ENCODE measurements at regions not wholly inside any gene's neighbourhood (a gene's known extent, or its start where the extent isn't known, plus 50 kb on each side); places are given as distances from the start of the nearest gene placed in this dataset.

DNA sequence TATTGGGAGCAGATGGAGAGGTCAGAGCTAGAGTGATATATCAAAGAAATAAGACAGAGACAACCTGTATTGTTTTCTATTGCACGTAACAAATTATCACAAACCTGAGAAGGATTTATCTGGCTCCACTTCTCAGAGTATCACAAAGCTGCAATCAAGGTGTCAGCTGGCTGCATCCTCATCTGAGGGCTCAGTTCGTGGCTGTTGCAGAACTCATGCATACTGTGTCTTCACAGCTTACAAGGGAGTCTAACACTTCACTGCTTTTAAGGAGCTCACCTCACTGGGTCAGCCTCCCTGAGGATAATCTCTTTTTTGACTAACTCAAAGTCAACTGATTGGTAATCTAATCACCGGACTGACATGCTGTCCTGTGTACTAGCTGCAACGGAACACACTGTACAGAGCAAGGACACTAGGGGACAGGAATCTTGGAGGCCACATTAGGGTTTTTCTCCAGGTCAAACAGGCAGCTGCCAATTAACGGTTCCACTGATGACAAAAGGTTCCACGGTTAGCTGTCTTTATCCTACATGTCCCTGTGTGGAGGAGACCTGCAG lies 1006.8 kb upstream of the SEMA6D start:
- DNase-seq (ENCODE audit: low read depth), result no peak

GRCh38 chr15:46713045-46713444 lies 1004.3 kb upstream of the SEMA6D start:
- no peak for DNase-seq (ENCODE audit: low read depth)

GRCh38 chr15:46714950-46715349 lies 1002.4 kb upstream of the SEMA6D start:
- DNase-seq (ENCODE audit: low read depth), result no peak

DNA sequence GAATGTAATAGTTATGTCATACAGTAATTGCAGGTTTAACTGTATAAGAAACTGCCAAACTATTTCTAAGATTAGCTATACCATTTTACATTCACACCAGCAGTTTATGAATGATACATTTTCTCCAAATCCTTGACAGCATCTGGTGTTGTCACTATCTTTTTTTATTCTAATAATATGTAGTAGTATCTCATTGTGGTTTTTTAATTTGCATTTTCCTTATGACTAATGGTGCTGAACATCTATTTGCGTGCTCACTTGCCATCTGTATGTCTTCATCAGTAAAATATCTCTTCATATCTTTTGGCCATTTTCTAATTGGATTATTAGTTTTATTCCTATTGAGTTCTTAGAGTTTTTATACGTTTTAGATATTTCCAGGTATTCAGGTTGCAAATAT lies 994.0 kb upstream of the SEMA6D start:
- no peak for DNase-seq (ENCODE audit: low read depth)

- no peak for DNase-seq (ENCODE audit: low read depth)
Measured at GRCh38 chr15:46732060-46732459, 985.2 kb upstream of the SEMA6D start.

DNA sequence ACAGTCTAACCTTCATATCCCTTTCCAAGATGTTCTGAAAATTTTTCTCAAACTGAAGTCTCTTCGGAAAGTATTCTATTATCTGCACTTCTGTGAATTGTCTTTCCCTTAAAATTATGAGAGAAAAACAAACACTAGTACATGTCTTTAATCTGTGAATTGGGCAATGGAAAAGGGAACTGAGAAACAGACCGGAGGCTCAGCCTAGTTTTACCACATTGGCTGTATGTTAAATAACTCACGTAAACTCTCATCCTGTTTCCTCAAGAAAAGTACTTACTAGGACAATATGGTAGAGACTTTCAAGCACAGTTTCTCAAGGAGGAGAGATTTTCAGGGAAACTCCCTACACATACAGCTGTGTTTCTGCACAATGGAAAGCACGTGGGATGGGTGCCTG lies 982.2 kb upstream of the SEMA6D start:
- no peak for DNase-seq (ENCODE audit: low read depth)

DNA sequence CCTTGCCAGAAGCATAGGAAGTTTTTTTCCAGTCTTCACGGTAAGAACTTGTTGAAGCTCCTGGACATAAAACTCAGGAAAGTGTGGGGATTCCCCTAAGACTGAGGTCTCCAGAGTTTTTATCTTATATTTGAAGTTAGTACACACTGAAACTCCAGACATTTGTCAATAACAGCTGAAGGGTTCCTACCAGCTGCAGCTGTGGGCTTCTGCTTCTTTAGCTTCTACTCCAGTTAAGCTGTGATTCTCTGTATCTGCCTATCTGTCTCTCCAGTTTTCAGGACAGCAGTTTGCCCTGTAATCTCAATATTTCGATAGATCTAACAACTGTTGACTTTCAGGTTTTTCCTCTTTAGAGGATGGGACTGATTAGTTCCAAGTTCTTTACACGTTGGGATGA lies 966.0 kb upstream of the SEMA6D start:
- DNase-seq (ENCODE audit: low read depth), result no peak

- no peak for DNase-seq (ENCODE audit: low read depth)
Measured at GRCh38 chr15:46753946-46754345, 963.4 kb upstream of the SEMA6D start.

DNA sequence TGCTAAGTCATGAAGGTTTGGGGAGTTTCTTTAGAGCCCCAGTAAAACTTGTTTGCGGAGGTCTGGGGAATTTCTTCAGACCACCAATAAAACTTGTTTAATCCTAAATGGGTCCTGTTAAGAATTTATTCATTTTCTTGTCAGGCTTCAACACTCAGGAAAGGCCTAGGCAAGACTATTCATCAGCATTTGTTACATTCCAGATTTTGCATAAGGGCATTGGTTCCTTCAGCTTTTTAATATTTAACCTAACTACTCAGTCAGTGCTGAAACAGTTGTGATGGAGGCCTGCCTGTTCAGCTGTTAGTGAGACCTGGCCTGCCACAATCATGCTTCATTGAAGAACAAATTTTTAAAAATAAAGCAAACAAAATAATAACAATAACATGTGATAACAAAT lies 954.2 kb upstream of the SEMA6D start:
- DNase-seq (ENCODE audit: low read depth), result no peak

GRCh38 chr15:46764851-46765250 lies 952.5 kb upstream of the SEMA6D start:
- DNase-seq (ENCODE audit: low read depth), result no peak

- DNase-seq (ENCODE audit: low read depth), result no peak
Measured at GRCh38 chr15:46766021-46766420, 951.3 kb upstream of the SEMA6D start.

DNA sequence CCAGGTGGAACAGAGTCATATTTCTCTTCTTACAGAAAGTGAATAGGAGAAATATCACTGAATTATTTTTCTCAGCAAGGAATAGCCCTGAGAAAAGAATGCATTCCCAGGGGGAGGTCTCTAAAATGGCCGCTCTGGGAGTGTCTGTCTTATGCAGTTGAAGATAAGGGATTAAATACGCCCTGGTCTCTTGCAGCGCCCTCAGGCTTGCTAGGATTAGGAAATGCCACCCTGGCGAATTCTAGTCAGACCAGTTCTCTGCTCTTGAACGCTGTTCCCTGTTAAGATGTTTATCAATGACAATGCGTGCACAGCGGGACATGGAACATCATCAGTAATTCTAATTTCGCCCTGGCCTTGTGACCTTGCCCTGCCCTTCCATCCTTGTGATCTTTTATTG lies 949.0 kb upstream of the SEMA6D start:
- no peak for DNase-seq (ENCODE audit: low read depth)

- no peak for DNase-seq (ENCODE audit: low read depth)
Measured at GRCh38 chr15:46773016-46773415, 944.3 kb upstream of the SEMA6D start.

DNA sequence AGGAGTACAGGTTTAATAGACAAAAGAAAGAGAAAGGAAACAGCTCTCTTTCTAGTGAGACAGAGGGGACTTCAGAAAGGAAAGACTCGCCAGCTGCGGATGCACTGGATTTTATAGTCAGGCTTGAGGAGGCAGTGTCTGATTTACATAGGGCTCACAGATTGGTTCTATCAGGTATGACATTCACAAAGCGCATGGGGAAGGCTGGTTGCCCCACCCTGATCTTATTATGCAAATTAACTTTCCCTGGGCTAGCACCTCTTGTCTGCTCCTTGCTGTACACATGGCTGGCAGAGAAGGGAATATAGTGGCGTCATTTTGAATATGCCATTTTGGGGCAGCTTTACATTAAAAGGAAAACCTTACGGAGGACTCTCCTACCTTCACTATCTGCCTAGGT lies 938.4 kb upstream of the SEMA6D start:
- DNase-seq (ENCODE audit: low read depth), result no peak

- no peak for DNase-seq (ENCODE audit: low read depth)
Measured at GRCh38 chr15:46786590-46787285, 930.6 kb upstream of the SEMA6D start.

DNA sequence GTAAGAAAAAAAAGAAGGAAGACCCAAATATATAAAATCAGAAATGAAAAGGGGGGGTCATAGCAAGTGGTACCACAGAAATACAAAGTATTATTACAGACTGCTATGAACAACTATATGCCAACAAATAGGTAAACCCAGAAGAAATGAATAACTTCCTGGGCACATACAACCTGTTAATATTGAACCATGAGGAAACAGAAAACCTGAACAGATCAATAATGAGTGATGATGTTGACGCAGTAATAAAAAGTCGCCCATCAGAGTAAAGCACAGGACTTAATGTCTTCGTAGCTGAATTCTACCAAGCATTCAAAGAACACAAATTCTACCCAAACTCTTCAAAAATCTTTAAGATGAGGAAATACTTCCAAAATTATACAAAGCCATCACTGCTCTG lies 921.6 kb upstream of the SEMA6D start:
- DNase-seq (ENCODE audit: low read depth), result no peak

DNA sequence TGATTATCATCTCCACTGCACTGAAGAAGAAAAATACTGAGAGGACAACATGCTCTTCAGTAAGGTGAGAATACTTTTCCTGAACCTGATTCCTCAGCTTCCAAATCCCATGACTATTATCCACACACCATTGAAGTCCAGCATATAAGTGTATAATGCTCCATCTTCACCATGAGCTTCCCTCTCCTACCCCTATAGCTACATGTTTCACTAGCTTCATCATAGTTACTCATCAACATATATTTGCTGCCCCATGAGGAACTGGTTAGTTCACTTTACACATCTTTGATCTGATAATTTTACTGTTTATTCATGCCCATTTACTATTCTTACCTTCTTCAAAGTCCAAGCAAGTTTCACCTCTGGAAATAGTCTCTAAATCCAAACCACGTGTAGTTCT lies 908.5 kb upstream of the SEMA6D start:
- no peak for DNase-seq (ENCODE audit: low read depth)

- no peak for DNase-seq (ENCODE audit: low read depth)
Measured at GRCh38 chr15:46815240-46815639, 902.1 kb upstream of the SEMA6D start.

GRCh38 chr15:46815765-46816164 lies 901.5 kb upstream of the SEMA6D start:
- no peak for DNase-seq (ENCODE audit: low read depth)

- no peak for DNase-seq (ENCODE audit: low read depth)
Measured at GRCh38 chr15:46848704-46849103, 868.6 kb upstream of the SEMA6D start.

DNA sequence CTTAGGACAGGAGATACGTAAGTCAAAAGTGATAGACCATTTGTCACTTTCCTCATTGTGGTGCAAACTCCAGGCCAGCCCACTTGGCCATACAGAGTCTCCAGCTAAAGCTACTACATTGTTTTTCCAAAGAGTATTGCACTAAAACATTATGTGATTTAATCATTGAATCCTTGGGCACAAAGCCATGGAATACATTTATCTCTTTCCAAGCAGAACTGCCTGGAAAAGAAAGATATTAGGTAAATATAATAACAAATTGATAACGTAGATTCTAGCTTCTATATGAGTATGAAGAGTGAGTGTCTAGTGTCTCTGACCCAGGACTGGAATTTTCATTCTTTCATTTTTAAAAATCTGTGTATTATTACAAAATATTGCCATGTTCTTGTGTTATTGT lies 863.7 kb upstream of the SEMA6D start:
- no peak for DNase-seq (ENCODE audit: low read depth)

- no peak for DNase-seq (ENCODE audit: low read depth)
Measured at GRCh38 chr15:46854564-46854963, 862.7 kb upstream of the SEMA6D start.

GRCh38 chr15:46855388-46855787 lies 861.9 kb upstream of the SEMA6D start:
- DNase-seq (ENCODE audit: low read depth), result no peak

GRCh38 chr15:46856839-46857502 lies 860.3 kb upstream of the SEMA6D start:
- DNase-seq (ENCODE audit: low read depth), result no peak

Measured in non-pigmented ciliary epithelial cell (primary cell).